Astrocyte of the spinal cord (primary cell): ENCODE measurements at regions not wholly inside any gene's neighbourhood (a gene's known extent, or its start where the extent isn't known, plus 50 kb on each side); places are given as distances from the start of the nearest gene placed in this dataset.

Experiments used
- DNase-seq: peaks from one replicate; pipeline ENCODE4 v3.0.0; 2011; ENCODE audit warnings: low read depth, low spot score
- H3K4me3 ChIP-seq: 2 replicates; pipeline ENCODE4 v1.5.1; 2011; ENCODE audit warnings: low read depth, mild to moderate bottlenecking, low read length, moderate library complexity
- in situ Hi-C: cut with HindIII; loops from 2 replicates; pipeline ENCODE4 v1.10.0; 2017; ENCODE audit warnings: low sequenced_read_pairs
- TF ChIP-seq, protein P1 (sequence below): IDR thresholded peaks from 2 replicates; pipeline ENCODE4 v1.5.1; 2012; ENCODE audit warnings: low read depth, mild to moderate bottlenecking, low read length, inconsistent platforms

DNA sequence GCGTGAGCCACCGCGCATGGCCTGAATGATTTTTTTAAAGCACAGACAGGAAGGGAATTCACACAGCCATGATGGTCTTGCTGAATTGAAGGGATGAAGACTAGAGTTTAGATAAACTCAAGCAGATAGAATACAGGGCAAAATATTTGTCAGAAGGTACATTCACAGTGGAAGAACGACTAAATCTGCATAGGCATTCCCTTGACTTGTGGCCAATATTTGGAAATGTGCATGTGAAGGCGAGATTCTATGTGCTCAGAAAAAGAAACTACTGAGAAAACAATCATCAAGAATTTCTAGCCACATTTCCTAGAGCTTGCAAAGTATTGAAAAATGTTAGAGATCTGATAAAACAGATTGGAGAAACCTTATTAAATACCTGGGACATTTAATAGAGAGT, 1166.2 kb downstream of the DNAJB9 start:
- H3K4me3 ChIP-seq, result no peak overlapping the region
- no peak for DNase-seq
- in situ Hi-C loops, result no loop called here
- TF ChIP-seq, protein P1, sequence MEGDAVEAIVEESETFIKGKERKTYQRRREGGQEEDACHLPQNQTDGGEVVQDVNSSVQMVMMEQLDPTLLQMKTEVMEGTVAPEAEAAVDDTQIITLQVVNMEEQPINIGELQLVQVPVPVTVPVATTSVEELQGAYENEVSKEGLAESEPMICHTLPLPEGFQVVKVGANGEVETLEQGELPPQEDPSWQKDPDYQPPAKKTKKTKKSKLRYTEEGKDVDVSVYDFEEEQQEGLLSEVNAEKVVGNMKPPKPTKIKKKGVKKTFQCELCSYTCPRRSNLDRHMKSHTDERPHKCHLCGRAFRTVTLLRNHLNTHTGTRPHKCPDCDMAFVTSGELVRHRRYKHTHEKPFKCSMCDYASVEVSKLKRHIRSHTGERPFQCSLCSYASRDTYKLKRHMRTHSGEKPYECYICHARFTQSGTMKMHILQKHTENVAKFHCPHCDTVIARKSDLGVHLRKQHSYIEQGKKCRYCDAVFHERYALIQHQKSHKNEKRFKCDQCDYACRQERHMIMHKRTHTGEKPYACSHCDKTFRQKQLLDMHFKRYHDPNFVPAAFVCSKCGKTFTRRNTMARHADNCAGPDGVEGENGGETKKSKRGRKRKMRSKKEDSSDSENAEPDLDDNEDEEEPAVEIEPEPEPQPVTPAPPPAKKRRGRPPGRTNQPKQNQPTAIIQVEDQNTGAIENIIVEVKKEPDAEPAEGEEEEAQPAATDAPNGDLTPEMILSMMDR, result no peak

DNA sequence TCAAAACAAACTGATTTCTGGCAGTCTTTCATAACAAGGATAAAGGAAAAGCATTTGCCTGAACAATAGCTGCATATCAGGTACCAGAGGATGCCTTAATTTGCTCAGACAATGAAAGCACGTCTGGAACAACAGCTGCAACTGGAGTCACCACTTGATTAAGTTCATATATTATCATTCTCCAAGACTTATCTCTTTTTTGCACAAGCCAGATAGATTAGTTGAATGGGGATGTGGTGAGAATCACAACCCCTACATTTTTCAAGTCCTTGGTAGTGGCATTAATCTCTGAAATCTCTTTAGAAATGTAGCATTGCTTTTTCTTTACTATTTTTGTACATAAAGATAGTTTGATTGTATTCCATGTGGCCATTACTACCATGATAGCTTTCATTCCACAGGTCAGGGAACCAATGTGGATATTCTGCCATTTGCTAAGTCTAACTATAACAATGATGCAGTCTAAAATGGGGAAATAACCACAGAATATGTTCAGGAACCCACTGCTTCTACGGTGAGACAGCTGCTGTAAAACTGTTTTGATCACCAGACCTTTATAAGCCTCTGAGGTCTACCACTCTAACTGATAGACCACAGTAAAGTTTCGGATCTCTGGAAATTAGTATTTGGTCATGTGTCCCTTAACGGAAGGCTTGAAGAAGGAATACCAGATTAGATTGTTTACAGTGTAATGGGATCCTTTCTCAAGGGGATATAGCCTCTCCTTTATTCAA, 1176.2 kb downstream of the DNAJB9 start:
- in situ Hi-C loops, result no loop called here
- H3K4me3 ChIP-seq, result no peak overlapping the region
- TF ChIP-seq, protein P1, result no peak
- DNase-seq, result no peak

DNA sequence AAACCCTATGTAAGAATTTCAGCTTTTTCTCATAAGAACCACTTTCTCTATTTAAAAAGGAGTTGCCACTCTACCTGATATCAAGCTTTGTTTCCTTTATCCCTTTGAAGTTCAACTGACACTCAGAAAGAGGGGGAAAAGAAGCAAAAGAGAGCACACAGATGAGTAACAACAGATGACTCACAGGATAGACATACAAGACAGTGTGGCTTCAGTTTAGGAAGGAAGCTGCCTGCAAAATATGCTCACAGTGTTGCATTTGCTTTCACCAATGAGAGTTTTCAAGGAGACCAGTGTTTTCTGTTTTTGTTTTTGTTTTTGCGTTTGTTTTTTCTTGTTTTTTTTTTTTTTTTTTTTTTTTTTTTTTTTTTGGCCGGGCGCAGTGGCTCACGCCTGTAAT, 1181.6 kb downstream of the DNAJB9 start:
- in situ Hi-C loops, result no loop called here
- peak; percentile 22 for DNase-seq
- TF ChIP-seq, protein P1, result no peak
- H3K4me3 ChIP-seq, result no peak overlapping the region

DNA sequence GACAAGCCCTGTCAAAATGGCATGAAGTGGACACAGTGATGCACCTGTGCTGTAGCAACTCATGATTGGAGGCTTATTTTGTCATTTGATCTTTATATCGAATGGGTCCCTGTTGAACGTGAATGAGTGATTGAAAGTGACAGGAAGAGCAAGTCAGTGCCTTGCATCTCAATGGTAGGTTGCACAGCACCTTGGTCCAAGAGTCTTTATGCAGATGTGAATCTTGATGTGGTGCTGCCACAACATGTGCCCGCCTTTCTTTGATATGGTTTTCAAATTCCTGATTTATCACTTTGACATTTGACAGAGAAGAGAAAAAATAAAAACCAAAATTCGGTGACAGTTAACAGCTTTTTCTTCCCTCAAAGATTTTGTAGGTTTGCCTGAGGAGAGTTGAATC, 1182.4 kb downstream of the DNAJB9 start:
- no peak for DNase-seq
- TF ChIP-seq, protein P1, result no peak
- in situ Hi-C loops, result no loop called here
- H3K4me3 ChIP-seq, result no peak overlapping the region

DNA sequence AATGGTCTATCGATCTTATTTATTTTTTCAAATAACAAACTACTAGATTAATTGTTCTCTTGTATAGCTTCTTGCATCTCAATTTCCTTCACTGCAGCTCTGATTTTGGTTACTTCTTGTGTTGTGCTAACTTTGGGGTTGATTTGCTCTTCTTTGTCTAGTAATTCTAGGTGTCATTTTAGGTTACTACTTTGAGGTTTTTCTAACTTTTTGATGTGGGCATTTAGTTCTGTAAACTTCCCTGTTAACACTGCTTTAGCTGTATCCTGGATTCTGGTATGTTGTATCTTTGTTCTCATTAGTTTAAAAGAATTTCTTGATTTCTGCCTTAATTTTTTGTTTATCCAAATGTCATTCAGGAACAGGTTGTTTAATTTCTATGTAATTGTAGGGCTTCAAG, 1188.0 kb downstream of the DNAJB9 start:
- TF ChIP-seq, protein P1, result no peak
- no peak for DNase-seq
- in situ Hi-C loops, result no loop called here
- no peak overlapping the region for H3K4me3 ChIP-seq

DNA sequence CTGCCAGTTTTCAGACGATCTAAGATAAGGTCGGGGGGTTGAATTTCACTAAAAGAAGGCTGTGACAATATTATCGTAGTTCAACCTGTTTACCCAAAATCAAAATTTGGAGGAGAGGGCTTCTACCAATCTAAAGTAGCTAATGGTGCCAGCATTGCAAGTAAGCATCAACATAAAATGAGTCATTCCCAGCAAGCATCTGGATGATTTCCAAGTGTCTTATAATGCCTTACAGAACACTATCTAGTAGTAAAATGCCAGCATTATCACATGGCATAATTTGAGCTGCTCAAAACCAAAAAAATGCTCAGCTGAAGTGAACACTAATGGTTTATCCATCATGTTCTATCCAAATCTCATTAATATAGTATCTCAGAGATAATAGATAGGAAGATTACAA, 1193.9 kb downstream of the DNAJB9 start:
- no peak overlapping the region for H3K4me3 ChIP-seq
- TF ChIP-seq, protein P1, result no peak
- DNase-seq, result peak; percentile 10
- in situ Hi-C loops, result no loop called here

DNA sequence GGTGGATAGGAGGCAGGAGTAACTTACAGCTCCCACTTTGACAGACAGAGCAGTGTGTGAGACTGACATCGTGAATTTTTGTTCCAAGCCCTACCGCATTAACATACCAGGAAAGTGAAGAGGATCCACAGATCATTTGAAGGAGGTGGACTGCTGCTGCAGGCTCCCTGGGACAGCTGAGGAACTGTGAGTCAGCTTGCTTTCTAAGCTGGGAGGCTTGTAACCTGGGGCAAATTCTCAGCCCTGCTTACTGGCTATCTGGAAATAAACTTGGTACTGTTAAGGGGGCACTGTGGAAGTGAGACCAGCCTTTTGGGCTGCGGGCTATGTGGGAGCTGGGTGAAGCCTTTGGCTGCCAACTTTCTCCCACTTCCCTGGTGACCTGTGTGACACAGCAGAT, 1202.5 kb downstream of the DNAJB9 start:
- TF ChIP-seq, protein P1, result no peak
- H3K4me3 ChIP-seq, result no peak overlapping the region
- in situ Hi-C loops, result no loop called here
- DNase-seq, result no peak
